HepG2 (cell line): ENCODE measurements at regions not wholly inside any gene's neighbourhood (a gene's known extent, or its start where the extent isn't known, plus 50 kb on each side); places are given as distances from the start of the nearest gene placed in this dataset.

Experiments
- BRCA1 ChIP-seq: sonication (generic); formaldehyde crosslinking; IDR thresholded peaks from 2 replicates; pipeline ENCODE4 v1.4.0; 2020; ENCODE audit warnings: missing genetic modification reagents
- CTCF ChIP-seq: sonication (generic); formaldehyde crosslinking; IDR thresholded peaks from 2 replicates; pipeline ENCODE4 v1.5.0; 2020; ENCODE audit warnings: mild to moderate bottlenecking, missing genetic modification reagents, moderate library complexity
- JUN ChIP-seq: sonication (generic); formaldehyde crosslinking; IDR thresholded peaks from 2 replicates; pipeline ENCODE4 v1.4.0; 2020; ENCODE audit warnings: mild to moderate bottlenecking, missing genetic modification reagents
- MAF1 ChIP-seq: sonication (generic); formaldehyde crosslinking; IDR thresholded peaks from 2 replicates; pipeline ENCODE4 v1.5.0; 2020; ENCODE audit warnings: missing genetic modification reagents, borderline replicate concordance
- MED13 ChIP-seq: sonication (generic); formaldehyde crosslinking; IDR thresholded peaks from 2 replicates; pipeline ENCODE4 v1.5.0; 2020; ENCODE audit warnings: missing genetic modification reagents
- POLR2A ChIP-seq, 2 experiments: IDR thresholded peaks; 2 replicates each; pipeline ENCODE4 v1.6.1; 2011; ENCODE audit warnings: low read depth in 2 of 2, low read length in 2 of 2, mild to moderate bottlenecking in 1 of 2, moderate library complexity in 1 of 2; ENCODE audit not compliant: insufficient read depth in 1 of 2
- PRDM15 ChIP-seq: sonication (generic); formaldehyde crosslinking; IDR thresholded peaks from 2 replicates; pipeline ENCODE4 v1.4.0; 2020; ENCODE audit warnings: missing genetic modification reagents
- SUZ12 ChIP-seq: fragments of 150-350 bp; IDR thresholded peaks from 2 replicates; pipeline ENCODE4 v1.6.1; 2014; ENCODE audit warnings: low read depth, low read length
- USF2 ChIP-seq, 2 experiments: sonication (generic) in 1 of 2; formaldehyde crosslinking in 1 of 2; IDR thresholded peaks; 2 replicates each; pipeline versions ENCODE4 v1.5.1 to v1.6.1; 2011 to 2020; ENCODE audit warnings: borderline replicate concordance in 1 of 2, low read depth in 1 of 2, low read length in 1 of 2, mild to moderate bottlenecking in 1 of 2, missing genetic modification reagents in 1 of 2, moderate library complexity in 1 of 2
- ZBTB10 ChIP-seq: sonication (generic); formaldehyde crosslinking; IDR thresholded peaks from 2 replicates; pipeline ENCODE4 v1.4.0; 2020; ENCODE audit warnings: missing genetic modification reagents, borderline replicate concordance
- ZKSCAN1 ChIP-seq: fragments of 150-350 bp; IDR thresholded peaks from 2 replicates; pipeline ENCODE4 v1.6.1; 2014; ENCODE audit warnings: low read length
- ZNF460 ChIP-seq: sonication (generic); formaldehyde crosslinking; IDR thresholded peaks from 2 replicates; pipeline ENCODE4 v1.5.1; 2020; ENCODE audit warnings: missing genetic modification reagents, mild to moderate bottlenecking, borderline replicate concordance
- ZNF547 ChIP-seq: sonication (generic); formaldehyde crosslinking; IDR thresholded peaks from 2 replicates; pipeline ENCODE4 v1.5.1; 2020; ENCODE audit warnings: mild to moderate bottlenecking, missing genetic modification reagents
- ZNF644 ChIP-seq: IDR thresholded peaks from 2 replicates; pipeline ENCODE4 v1.6.1; 2016; ENCODE audit warnings: low read depth

- no peak for TF ChIP-seq BRCA1
- no peak for TF ChIP-seq JUN (CRISPR knock-in tag)
- TF ChIP-seq POLR2A (IDR thresholded peaks at IDR 0.05; ENCODE audit: insufficient read depth in 1 of 2, low read depth in 2 of 2, low read length in 2 of 2), result no peak
- no peak for TF ChIP-seq USF2 (IDR thresholded peaks at IDR 0.05; ENCODE audit: low read depth, low read length)
- TF ChIP-seq USF2 (CRISPR knock-in tag; IDR thresholded peaks at IDR 0.05; ENCODE audit: borderline replicate concordance), result no peak
- no peak for TF ChIP-seq CTCF (CRISPR knock-in tag)
- no peak for TF ChIP-seq MED13 (CRISPR knock-in tag)
- TF ChIP-seq ZNF460 (CRISPR knock-in tag), result no peak
- no peak for TF ChIP-seq ZKSCAN1
- no peak for TF ChIP-seq MAF1 (CRISPR knock-in tag)
- TF ChIP-seq ZBTB10, result no peak
- TF ChIP-seq SUZ12, result no peak
- no peak for TF ChIP-seq ZNF644 (CRISPR knock-in tag)
- no peak for TF ChIP-seq PRDM15
- no peak for TF ChIP-seq ZNF547
Measured at GRCh38 chr4:138292321-138292720, 50.2 kb upstream of the SLC7A11 start.
